H1 (cell line): ENCODE measurements at regions not wholly inside any gene's neighbourhood (a gene's known extent, or its start where the extent isn't known, plus 50 kb on each side); places are given as distances from the start of the nearest gene placed in this dataset.

Experiments
- BCL11A ChIP-seq, 2 experiments: IDR thresholded peaks; one replicate each; pipeline ENCODE4 v1.6.1; 2011; ENCODE audit warnings: low read depth in 2 of 2, low read length in 2 of 2, mild to moderate bottlenecking in 2 of 2
- CBX5 ChIP-seq: fragments of 300-800, 300-1000 bp; sonication (generic); IDR thresholded peaks from 2 replicates; pipeline ENCODE4 v1.7.1; 2016; ENCODE audit warnings: antibody characterized with exemption, low read length, low read depth
- EP300 ChIP-seq, 2 experiments: IDR thresholded peaks; 1 replicate in 1 of 2; 2 replicates in 1 of 2; pipeline ENCODE4 v1.6.1; 2011 to 2012; ENCODE audit warnings: low read depth in 2 of 2, low read length in 2 of 2, mild to moderate bottlenecking in 2 of 2, borderline replicate concordance in 1 of 2, inconsistent platforms in 1 of 2, moderate library complexity in 1 of 2
- HDAC2 ChIP-seq, 2 experiments: fragments of 300-600 bp in 1 of 2; sonication (generic) in 1 of 2; IDR thresholded peaks; 2 replicates each; pipeline ENCODE4 v1.6.1; 2011 to 2012; ENCODE audit warnings: low read depth in 2 of 2, low read length in 2 of 2, mild to moderate bottlenecking in 2 of 2, moderate library complexity in 2 of 2, borderline replicate concordance in 1 of 2, inconsistent platforms in 1 of 2
- MAFK ChIP-seq: IDR thresholded peaks from 2 replicates; pipeline ENCODE4 v1.6.1; 2012; ENCODE audit warnings: low read depth, mild to moderate bottlenecking, improper control_type of control experiment, low read length
- RBBP5 ChIP-seq: IDR thresholded peaks from 2 replicates; pipeline ENCODE4 v1.7.1; 2012; ENCODE audit warnings: low read depth, mild to moderate bottlenecking, inconsistent platforms, low read length, moderate library complexity, borderline replicate concordance
- SAP30 ChIP-seq: fragments of 300-600 bp; sonication (generic); IDR thresholded peaks from 2 replicates; pipeline ENCODE4 v1.7.1; 2012; ENCODE audit warnings: low read length, moderate library complexity, mild to moderate bottlenecking, inconsistent platforms; ENCODE audit not compliant: insufficient read depth, insufficient replicate concordance
- SIX5 ChIP-seq: IDR thresholded peaks from 2 replicates; pipeline ENCODE4 v1.6.1; 2011; ENCODE audit warnings: mild to moderate bottlenecking, low read depth, low read length
- TAF7 ChIP-seq: optimal IDR thresholded peaks from 2 replicates; pipeline ENCODE3; 2011; ENCODE audit warnings: low read depth, mild to moderate bottlenecking, inconsistent platforms, low read length, moderate library complexity, borderline replicate concordance
- ZNF274 ChIP-seq: IDR thresholded peaks from 2 replicates; pipeline ENCODE4 v1.7.0; 2012; ENCODE audit warnings: low read length, borderline replicate concordance; ENCODE audit errors: extremely low read depth
- TF ChIP-seq, protein P1 (sequence below): IDR thresholded peaks from 2 replicates; pipeline ENCODE4 v1.6.1; 2012; ENCODE audit warnings: inconsistent platforms

DNA sequence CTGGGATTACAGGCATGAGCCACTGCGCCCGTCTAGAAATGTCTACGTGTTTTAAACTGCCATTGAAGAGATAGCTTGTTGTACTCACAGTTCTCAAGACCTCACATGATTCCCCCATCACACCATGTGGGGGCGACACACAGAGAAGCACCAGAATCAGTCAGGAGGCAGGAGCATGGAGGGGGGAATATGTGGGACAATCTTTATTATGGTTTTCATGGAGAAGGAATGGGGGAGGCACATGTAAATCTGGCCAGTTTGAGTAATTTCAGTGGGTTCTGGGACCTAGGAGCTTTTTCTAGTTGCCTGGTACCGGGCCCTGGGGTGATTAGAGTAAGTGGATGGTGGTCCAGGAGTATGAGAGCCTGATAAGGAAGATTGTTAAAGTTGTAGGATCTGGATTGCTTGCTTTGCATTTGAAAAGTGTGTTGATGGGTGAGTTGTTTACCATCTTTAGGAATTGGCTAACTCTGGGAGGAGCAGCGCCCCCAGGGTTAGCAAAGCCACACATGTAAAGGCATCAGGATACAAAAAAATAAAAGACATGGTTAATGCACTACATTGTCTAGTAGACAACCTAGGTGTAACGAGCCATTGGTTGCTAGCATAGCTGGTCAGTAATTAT is 85.4 kb upstream of the SLC13A1 start (continued):
- no peak for TF ChIP-seq SIX5
- peak; percentile 66; the same call in 1 of the 2 replicates for TF ChIP-seq RBBP5
- TF ChIP-seq MAFK: no peak
- TF ChIP-seq TAF7: no peak
- no peak for TF ChIP-seq EP300 (IDR thresholded peaks at IDR 0.05; ENCODE audit: borderline replicate concordance in 1 of 2, low read depth in 2 of 2, low read length in 2 of 2)
- TF ChIP-seq SAP30: no peak
- TF ChIP-seq CBX5: no peak
- TF ChIP-seq, protein P1, sequence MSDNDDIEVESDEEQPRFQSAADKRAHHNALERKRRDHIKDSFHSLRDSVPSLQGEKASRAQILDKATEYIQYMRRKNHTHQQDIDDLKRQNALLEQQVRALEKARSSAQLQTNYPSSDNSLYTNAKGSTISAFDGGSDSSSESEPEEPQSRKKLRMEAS: no peak
- no peak for TF ChIP-seq HDAC2 (IDR thresholded peaks at IDR 0.05; ENCODE audit: borderline replicate concordance in 1 of 2, low read depth in 2 of 2, low read length in 2 of 2)
- TF ChIP-seq ZNF274: no peak
- TF ChIP-seq BCL11A (IDR thresholded peaks at IDR 0.05; ENCODE audit: low read depth in 2 of 2, low read length in 2 of 2): no peak
